Mesenchymal stem cell (in vitro differentiated cells and primary cell): ENCODE measurements at regions not wholly inside any gene's neighbourhood (a gene's known extent, or its start where the extent isn't known, plus 50 kb on each side); places are given as distances from the start of the nearest gene placed in this dataset.

Experiments
- DNase-seq: peaks from one replicate; pipeline ENCODE4 v3.0.0-alpha.2; 2013
- H2AFZ ChIP-seq: one replicate; pipeline ENCODE4 v1.6.1; 2013; ENCODE audit warnings: low read depth, mild to moderate bottlenecking, control low read depth, inconsistent platforms, low read length, moderate library complexity
- H2AK5ac ChIP-seq: 2 replicates; pipeline ENCODE4 v1.6.1; 2013; ENCODE audit warnings: low read length, moderate library complexity, mild to moderate bottlenecking, inconsistent platforms; ENCODE audit not compliant: severe bottlenecking
- H2BK120ac ChIP-seq: one replicate; pipeline ENCODE4 v1.6.1; 2013; ENCODE audit warnings: low read depth, mild to moderate bottlenecking, inconsistent platforms, low read length, moderate library complexity
- H2BK12ac ChIP-seq, 2 experiments: one replicate each; pipeline ENCODE4 v1.6.1; 2013; ENCODE audit warnings: inconsistent platforms in 2 of 2, low read length in 2 of 2, mild to moderate bottlenecking in 2 of 2, moderate library complexity in 2 of 2, control low read depth in 1 of 2
- H2BK15ac ChIP-seq: one replicate; pipeline ENCODE4 v1.6.1; 2013; ENCODE audit warnings: mild to moderate bottlenecking, low read depth, inconsistent platforms; ENCODE audit not compliant: poor library complexity, severe bottlenecking
- H2BK5ac ChIP-seq: 2 replicates; pipeline ENCODE4 v1.6.1; 2013; ENCODE audit warnings: low read depth, mild to moderate bottlenecking, low read length, control low read depth, inconsistent platforms; ENCODE audit not compliant: poor library complexity, severe bottlenecking
- H3K14ac ChIP-seq, 2 experiments: one replicate each; pipeline ENCODE4 v1.6.1; 2013; ENCODE audit warnings: inconsistent platforms in 2 of 2, low read length in 2 of 2, control low read depth in 1 of 2, mild to moderate bottlenecking in 1 of 2, moderate library complexity in 1 of 2
- H3K18ac ChIP-seq, 2 experiments: one replicate each; pipeline ENCODE4 v1.6.1; 2013; ENCODE audit warnings: inconsistent platforms in 2 of 2, low read length in 2 of 2, control low read depth in 1 of 2, low read depth in 1 of 2, mild to moderate bottlenecking in 1 of 2
- H3K23ac ChIP-seq, 2 experiments: one replicate each; pipeline ENCODE4 v1.6.1; 2013; ENCODE audit warnings: inconsistent platforms in 2 of 2, low read length in 2 of 2, mild to moderate bottlenecking in 2 of 2, moderate library complexity in 2 of 2, control low read depth in 1 of 2
- H3K27ac ChIP-seq: 2 replicates; pipeline ENCODE4 v1.5.1; 2013; ENCODE audit warnings: mild to moderate bottlenecking, moderate library complexity, low read length, control low read depth, inconsistent platforms; ENCODE audit not compliant: poor library complexity, severe bottlenecking
- H3K27me3 ChIP-seq, 2 experiments: 2 replicates each; pipeline versions ENCODE4 v1.6.1 to v1.7.0; 2013; ENCODE audit warnings: low read length in 2 of 2, mild to moderate bottlenecking in 2 of 2, moderate library complexity in 2 of 2, control low read depth in 1 of 2, inconsistent platforms in 1 of 2; ENCODE audit not compliant: control insufficient read depth in 1 of 2, insufficient read depth in 1 of 2
- H3K36me3 ChIP-seq, 2 experiments: 2 replicates each; pipeline versions ENCODE4 v1.6.1 to v1.7.0; 2013; ENCODE audit warnings: low read length in 2 of 2, control low read depth in 1 of 2, inconsistent platforms in 1 of 2, low read depth in 1 of 2, mild to moderate bottlenecking in 1 of 2; ENCODE audit not compliant: insufficient read depth in 2 of 2, control insufficient read depth in 1 of 2
- H3K4ac ChIP-seq, 2 experiments: one replicate each; pipeline ENCODE4 v1.6.1; 2013; ENCODE audit warnings: inconsistent platforms in 2 of 2, low read length in 2 of 2, mild to moderate bottlenecking in 2 of 2, moderate library complexity in 2 of 2, control low read depth in 1 of 2, low read depth in 1 of 2
- H3K4me1 ChIP-seq: 2 replicates; pipeline ENCODE4 v1.6.1; 2013; ENCODE audit warnings: low read depth, low read length, control low read depth; ENCODE audit not compliant: control insufficient read depth, insufficient read depth
- H3K4me2 ChIP-seq: 2 replicates; pipeline ENCODE4 v1.6.1; 2013; ENCODE audit warnings: low read length, mild to moderate bottlenecking, inconsistent platforms; ENCODE audit not compliant: poor library complexity, severe bottlenecking
- H3K4me3 ChIP-seq, 2 experiments: 2 replicates each; pipeline versions ENCODE4 v1.5.1 to v1.7.0; 2013; ENCODE audit warnings: low read length in 2 of 2, mild to moderate bottlenecking in 2 of 2, control low read depth in 1 of 2, low read depth in 1 of 2; ENCODE audit not compliant: insufficient read depth in 1 of 2
- H3K79me1 ChIP-seq: replicated peaks from 2 replicates; pipeline ENCODE4 v1.6.1; 2013; ENCODE audit warnings: mild to moderate bottlenecking, control low read depth, low read length, inconsistent platforms; ENCODE audit not compliant: poor library complexity, severe bottlenecking
- H3K9ac ChIP-seq: 2 replicates; pipeline ENCODE4 v1.7.0; 2013; ENCODE audit warnings: mild to moderate bottlenecking, low read length, moderate library complexity
- H3K9me3 ChIP-seq: 2 replicates; pipeline ENCODE4 v1.7.0; 2013; ENCODE audit warnings: mild to moderate bottlenecking, low read length; ENCODE audit not compliant: control insufficient read depth
- H4K8ac ChIP-seq: one replicate; pipeline ENCODE4 v1.6.1; 2013; ENCODE audit warnings: inconsistent platforms, mild to moderate bottlenecking, low read length, moderate library complexity
- H4K91ac ChIP-seq: one replicate; pipeline ENCODE4 v1.6.1; 2013; ENCODE audit warnings: mild to moderate bottlenecking, low read length, inconsistent platforms
- WGBS: methylation state at CpG from one replicate; pipeline ENCODE4 v1.1.7; 2013; ENCODE audit warnings: mixed read lengths; 5-methylcytosine and 5-hydroxymethylcytosine counted together

DNA sequence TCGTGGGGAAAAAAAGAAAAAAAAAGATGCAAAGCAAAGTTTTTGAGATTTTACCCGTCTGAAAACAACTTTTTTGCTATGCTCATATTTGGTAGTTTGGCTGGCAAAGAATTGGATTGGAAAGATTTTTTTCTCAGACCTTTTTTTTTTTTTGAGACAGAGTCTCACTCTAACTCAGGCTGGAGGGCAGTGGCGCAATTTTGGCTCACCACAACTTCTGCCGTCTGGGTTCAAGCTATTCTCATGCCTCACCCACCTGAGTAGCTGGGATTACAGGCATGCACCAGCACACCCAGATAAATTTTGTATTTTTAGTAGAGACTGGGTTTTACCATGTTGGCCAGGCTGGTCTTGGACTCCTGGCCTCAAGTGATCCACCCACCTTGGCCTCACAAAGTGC, 56.3 kb upstream of the TANC1 start:
- H3K36me3 ChIP-seq, result no peaks in the 10 kb centered on the region
- H2BK120ac ChIP-seq, result no peak overlapping the region
- H3K4me2 ChIP-seq, result no peak overlapping the region
- no peaks in the 10 kb centered on the region for H3K27me3 ChIP-seq
- H3K14ac ChIP-seq, result no peak overlapping the region
- no peak overlapping the region for H2AFZ ChIP-seq
- DNase-seq, result no peak
- no peaks in the 10 kb centered on the region for H3K4me1 ChIP-seq
- H4K91ac ChIP-seq, result no peak overlapping the region
- H3K4me3 ChIP-seq, result no peak overlapping the region
- no peak overlapping the region for H2BK5ac ChIP-seq
- H3K4ac ChIP-seq, result no peak overlapping the region
- 100% methylated on average over 3 of the region's 4 CpGs for WGBS
- H2BK12ac ChIP-seq, result no peak overlapping the region
- H3K23ac ChIP-seq, result no peak overlapping the region
- H4K8ac ChIP-seq, result no peak overlapping the region
- H2AK5ac ChIP-seq, result no peak overlapping the region
- H3K79me1 ChIP-seq, result no peaks in the 10 kb centered on the region
- no peak overlapping the region for H3K27ac ChIP-seq
- H3K18ac ChIP-seq, result no peak overlapping the region
- H2BK15ac ChIP-seq, result no peak overlapping the region
- no peak overlapping the region for H3K9ac ChIP-seq
- no peaks in the 10 kb centered on the region for H3K9me3 ChIP-seq

GRCh38 chr2:158912765-158913164, 55.7 kb upstream of the TANC1 start:
- Histone ChIP-seq H3K27ac (no peak overlapping the region), H3K36me3 (no peaks in the 10 kb centered on the region), H3K4me1 (no peaks in the 10 kb centered on the region), H3K4ac (no peak overlapping the region), H3K9me3 (no peaks in the 10 kb centered on the region), H3K18ac (no peak overlapping the region), H2BK120ac (no peak overlapping the region), H3K23ac (no peak overlapping the region), H2BK12ac (no peak overlapping the region), H2AK5ac (no peak overlapping the region), H3K4me2 (no peak overlapping the region), H2BK5ac (no peak overlapping the region), H2AFZ (no peak overlapping the region), H3K9ac (no peak overlapping the region), H3K79me1 (no peaks in the 10 kb centered on the region), H3K27me3 (no peaks in the 10 kb centered on the region), H4K91ac (no peak overlapping the region), H2BK15ac (no peak overlapping the region), H3K14ac (no peak overlapping the region), H3K4me3 (no peak overlapping the region), H4K8ac (no peak overlapping the region)
- 86% methylated on average over 1 of the region's 1 CpG for WGBS
- DNase-seq, result no peak

GRCh38 chr2:158914066-158914465, 54.4 kb upstream of the TANC1 start:
- Histone ChIP-seq H3K18ac (peak overlapping the region in 1 of 2 experiments; percentile 57), H2AK5ac (no peak overlapping the region), H3K27ac (no peak overlapping the region), H3K4ac (no peak overlapping the region), H3K79me1 (no peaks in the 10 kb centered on the region), H2BK12ac (no peak overlapping the region), H3K36me3 (no peaks in the 10 kb centered on the region), H3K4me1 (no peaks in the 10 kb centered on the region), H2AFZ (no peak overlapping the region), H4K8ac (no peak overlapping the region), H3K14ac (no peak overlapping the region), H3K9ac (no peak overlapping the region), H2BK15ac (no peak overlapping the region), H3K27me3 (no peaks in the 10 kb centered on the region), H3K9me3 (no peaks in the 10 kb centered on the region), H2BK5ac (no peak overlapping the region), H3K23ac (no peak overlapping the region), H4K91ac (no peak overlapping the region), H3K4me2 (no peak overlapping the region), H2BK120ac (no peak overlapping the region), H3K4me3 (no peak overlapping the region)
- DNase-seq, result no peak

DNA sequence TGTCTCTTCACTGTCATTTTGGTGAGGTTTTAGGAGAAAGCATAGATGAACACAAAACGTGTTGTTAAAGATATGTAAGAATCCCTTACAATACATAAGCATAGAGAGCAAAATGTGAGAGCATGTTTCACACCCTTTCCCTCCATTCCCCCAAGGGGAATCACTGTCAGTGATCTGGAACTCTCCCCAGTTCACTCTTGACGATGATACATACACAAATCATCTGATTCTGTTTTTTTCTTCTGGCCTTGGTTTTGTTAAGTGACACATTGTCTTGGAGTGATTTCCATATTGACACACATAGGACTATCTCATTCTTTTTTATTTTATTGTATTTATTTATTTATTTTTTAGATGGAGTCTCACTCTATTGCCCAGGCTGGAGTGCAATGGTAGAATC, 53.7 kb upstream of the TANC1 start:
- Histone ChIP-seq H3K18ac (no peak overlapping the region), H3K27ac (no peak overlapping the region)
- DNase-seq, result no peak

More for the DNA sequence above, 53.7 kb upstream of the TANC1 start:
- no peak overlapping the region for H2AFZ ChIP-seq
- H4K91ac ChIP-seq, result no peak overlapping the region
- no peak overlapping the region for H3K23ac ChIP-seq
- no peaks in the 10 kb centered on the region for H3K27me3 ChIP-seq
- H3K9me3 ChIP-seq, result no peaks in the 10 kb centered on the region
- no peak overlapping the region for H2BK5ac ChIP-seq
- no peaks in the 10 kb centered on the region for H3K36me3 ChIP-seq
- H3K4me1 ChIP-seq, result no peaks in the 10 kb centered on the region
- WGBS, result 86% methylated on average over 1 of the region's 2 CpGs
- H3K14ac ChIP-seq, result no peak overlapping the region
- no peak overlapping the region for H2BK15ac ChIP-seq
- no peak overlapping the region for H3K4me2 ChIP-seq
- no peaks in the 10 kb centered on the region for H3K79me1 ChIP-seq
- H3K9ac ChIP-seq, result no peak overlapping the region
- no peak overlapping the region for H2BK12ac ChIP-seq
- no peak overlapping the region for H3K4ac ChIP-seq
- H2AK5ac ChIP-seq, result no peak overlapping the region
- no peak overlapping the region for H2BK120ac ChIP-seq
- no peak overlapping the region for H3K4me3 ChIP-seq
- no peak overlapping the region for H4K8ac ChIP-seq
